Hepatocyte (in vitro differentiated cells): ENCODE measurements at regions not wholly inside any gene's neighbourhood (a gene's known extent, or its start where the extent isn't known, plus 50 kb on each side); places are given as distances from the start of the nearest gene placed in this dataset.
A peak's percentile ranks its signal among the peaks of the same experiment; 100 is the strongest.
"Not testable (repeated sequence)": the region's sequence is repeated elsewhere in the genome, so short reads cannot be mapped to it uniquely, and the experiment has no call there.

Experiments
- DNase-seq: peaks from one replicate; pipeline ENCODE4 v3.0.0-alpha.2; 2016; ENCODE audit warnings: low spot score
- H2AFZ ChIP-seq: fragments of 200-600 bp; sonication (generic); 2 replicates; pipeline ENCODE4 v1.6.0; 2016; ENCODE audit warnings: antibody characterized with exemption, mild to moderate bottlenecking
- H3K27ac ChIP-seq: fragments of 200-600 bp; sonication (generic); 2 replicates; pipeline ENCODE4 v1.5.1; 2016; ENCODE audit warnings: mild to moderate bottlenecking
- H3K27me3 ChIP-seq: fragments of 200-600 bp; sonication (generic); 2 replicates; pipeline ENCODE4 v1.6.1; 2016
- H3K36me3 ChIP-seq: fragments of 200-600 bp; sonication (generic); replicated peaks from 2 replicates; pipeline ENCODE4 v1.5.1; 2016; ENCODE audit warnings: low read depth; ENCODE audit not compliant: insufficient read depth
- H3K4me1 ChIP-seq: fragments of 200-600 bp; sonication (generic); 2 replicates; pipeline ENCODE4 v1.5.1; 2016; ENCODE audit warnings: mild to moderate bottlenecking, moderate library complexity; ENCODE audit not compliant: insufficient read depth
- H3K4me2 ChIP-seq: fragments of 200-600 bp; sonication (generic); 2 replicates; pipeline ENCODE4 v1.6.0; 2016
- H3K4me3 ChIP-seq: fragments of 200-600 bp; sonication (generic); 2 replicates; pipeline ENCODE4 v1.5.1; 2016; ENCODE audit warnings: mild to moderate bottlenecking
- H3K79me2 ChIP-seq: fragments of 200-600 bp; sonication (generic); 2 replicates; pipeline ENCODE4 v1.6.0; 2017; ENCODE audit warnings: mild to moderate bottlenecking
- H3K9me2 ChIP-seq: fragments of 200-600 bp; sonication (generic); replicated peaks from 2 replicates; pipeline ENCODE4 v1.6.0; 2017; ENCODE audit warnings: mild to moderate bottlenecking; ENCODE audit not compliant: insufficient read depth
- H3K9me3 ChIP-seq: fragments of 200-600 bp; sonication (generic); 2 replicates; pipeline ENCODE4 v1.5.1; 2016; ENCODE audit warnings: low read depth, mild to moderate bottlenecking
- H4K20me1 ChIP-seq: fragments of 200-600 bp; sonication (generic); 2 replicates; pipeline ENCODE4 v1.6.0; 2016; ENCODE audit warnings: mild to moderate bottlenecking; ENCODE audit not compliant: insufficient read depth, poor library complexity, severe bottlenecking
- EZH2 ChIP-seq: fragments of 200-600 bp; sonication (generic); IDR thresholded peaks from 2 replicates; pipeline ENCODE4 v1.6.1; 2016; ENCODE audit warnings: antibody characterized with exemption, mild to moderate bottlenecking, borderline replicate concordance
- EZH2phosphoT487 ChIP-seq: fragments of 200-600 bp; sonication (generic); IDR thresholded peaks from one replicate; pipeline ENCODE4 v1.6.1; 2018; ENCODE audit warnings: antibody characterized with exemption, mild to moderate bottlenecking, low read depth, moderate library complexity; ENCODE audit not compliant: unreplicated experiment, severe bottlenecking
- WGBS: methylation state at CpG from one replicate; pipeline ENCODE4 v1.1.6; 2016; ENCODE audit warnings: low lambda C conversion rate; ENCODE audit errors: missing lambda C conversion rate; 5-methylcytosine and 5-hydroxymethylcytosine counted together
- TF ChIP-seq, protein P1 (sequence below): fragments of 200-600 bp; sonication (generic); IDR thresholded peaks from 2 replicates; pipeline ENCODE4 v1.5.1; 2016; ENCODE audit warnings: antibody characterized with exemption, mild to moderate bottlenecking; ENCODE audit not compliant: poor library complexity

DNA sequence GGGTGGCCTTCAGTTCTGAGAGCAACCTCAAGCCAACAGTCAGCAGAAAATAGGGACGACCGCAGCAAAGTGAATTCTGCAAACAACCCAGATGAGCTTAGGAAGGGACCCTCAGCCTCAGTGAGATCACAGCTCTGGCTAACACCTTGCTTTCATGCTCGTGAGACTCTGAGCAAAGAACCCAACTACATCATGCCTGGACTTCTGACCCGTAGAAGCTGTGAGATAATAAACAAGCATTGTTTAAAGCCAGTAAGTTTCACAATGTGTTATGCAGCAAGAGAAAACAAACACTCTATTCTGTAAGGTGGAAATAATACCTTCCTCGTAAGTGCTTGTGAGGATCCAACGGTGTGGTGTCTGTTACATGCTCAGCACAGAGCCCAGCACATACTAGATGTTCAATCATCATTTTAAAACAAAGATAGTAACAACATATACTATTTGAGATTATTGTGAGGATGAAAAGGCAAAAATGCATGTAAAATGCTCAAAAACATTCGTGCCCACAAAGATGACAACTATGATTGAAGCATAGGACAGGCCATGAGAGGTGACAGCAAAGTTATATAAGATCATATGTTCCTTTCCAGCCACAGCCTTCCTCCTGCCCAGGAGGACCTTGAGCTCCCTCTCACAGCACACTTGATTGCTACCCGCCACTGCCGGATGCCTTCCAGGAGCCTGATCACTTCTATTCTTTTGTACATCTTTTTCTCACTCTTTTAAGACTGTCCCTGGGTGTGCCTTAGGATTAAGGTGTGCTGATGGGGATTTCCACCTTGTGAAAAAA is 433.3 kb downstream of the BUD13 start:
- Histone ChIP-seq H3K9me3 (no peaks in the 10 kb centered on the region), H3K9me2 (no peaks in the 10 kb centered on the region), H3K27ac (peak overlapping the region; percentile 69), H3K36me3 (no peaks in the 10 kb centered on the region), H4K20me1 (no peaks in the 10 kb centered on the region), H2AFZ (no peak overlapping the region), H3K4me2 (no peak overlapping the region), H3K79me2 (no peaks in the 10 kb centered on the region), H3K27me3 (no peaks in the 10 kb centered on the region), H3K4me1 (peaks cover 3% of the 10 kb centered on the region), H3K4me3 (no peak overlapping the region)
- 68% methylated on average over 9 of the region's 9 CpGs for WGBS
- peak; percentile 33 for DNase-seq
- TF ChIP-seq EZH2 (no peak), EZH2phosphoT487 (no peak)
- TF ChIP-seq, protein P1, sequence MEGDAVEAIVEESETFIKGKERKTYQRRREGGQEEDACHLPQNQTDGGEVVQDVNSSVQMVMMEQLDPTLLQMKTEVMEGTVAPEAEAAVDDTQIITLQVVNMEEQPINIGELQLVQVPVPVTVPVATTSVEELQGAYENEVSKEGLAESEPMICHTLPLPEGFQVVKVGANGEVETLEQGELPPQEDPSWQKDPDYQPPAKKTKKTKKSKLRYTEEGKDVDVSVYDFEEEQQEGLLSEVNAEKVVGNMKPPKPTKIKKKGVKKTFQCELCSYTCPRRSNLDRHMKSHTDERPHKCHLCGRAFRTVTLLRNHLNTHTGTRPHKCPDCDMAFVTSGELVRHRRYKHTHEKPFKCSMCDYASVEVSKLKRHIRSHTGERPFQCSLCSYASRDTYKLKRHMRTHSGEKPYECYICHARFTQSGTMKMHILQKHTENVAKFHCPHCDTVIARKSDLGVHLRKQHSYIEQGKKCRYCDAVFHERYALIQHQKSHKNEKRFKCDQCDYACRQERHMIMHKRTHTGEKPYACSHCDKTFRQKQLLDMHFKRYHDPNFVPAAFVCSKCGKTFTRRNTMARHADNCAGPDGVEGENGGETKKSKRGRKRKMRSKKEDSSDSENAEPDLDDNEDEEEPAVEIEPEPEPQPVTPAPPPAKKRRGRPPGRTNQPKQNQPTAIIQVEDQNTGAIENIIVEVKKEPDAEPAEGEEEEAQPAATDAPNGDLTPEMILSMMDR = no peak

DNA sequence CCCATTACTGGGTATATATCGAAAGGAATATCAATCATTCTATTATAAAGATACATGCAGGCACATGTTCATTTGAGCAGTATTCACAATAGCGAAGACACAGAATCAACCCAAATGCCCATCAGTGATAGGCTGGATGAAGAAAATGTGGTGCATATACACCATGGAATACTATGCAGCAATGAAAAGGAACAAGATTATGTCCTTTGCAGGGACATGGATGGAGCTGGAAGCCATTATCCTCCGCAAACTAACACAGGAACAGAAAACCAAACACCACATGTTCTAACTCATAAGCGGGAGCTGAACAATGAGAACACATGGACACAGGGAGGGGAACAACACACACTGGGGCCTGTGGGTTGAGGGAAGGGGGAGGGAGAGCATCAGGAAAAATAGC is 434.3 kb downstream of the BUD13 start:
- H3K36me3 ChIP-seq, H2AFZ ChIP-seq, H3K4me3 ChIP-seq, H3K9me2 ChIP-seq, H3K4me2 ChIP-seq, DNase-seq, H4K20me1 ChIP-seq, H3K27me3 ChIP-seq, H3K79me2 ChIP-seq, H3K9me3 ChIP-seq, H3K4me1 ChIP-seq: not testable (repeated sequence)
- H3K27ac ChIP-seq = peak overlapping the region; percentile 69
- 98% methylated on average over 4 of the region's 4 CpGs for WGBS

DNA sequence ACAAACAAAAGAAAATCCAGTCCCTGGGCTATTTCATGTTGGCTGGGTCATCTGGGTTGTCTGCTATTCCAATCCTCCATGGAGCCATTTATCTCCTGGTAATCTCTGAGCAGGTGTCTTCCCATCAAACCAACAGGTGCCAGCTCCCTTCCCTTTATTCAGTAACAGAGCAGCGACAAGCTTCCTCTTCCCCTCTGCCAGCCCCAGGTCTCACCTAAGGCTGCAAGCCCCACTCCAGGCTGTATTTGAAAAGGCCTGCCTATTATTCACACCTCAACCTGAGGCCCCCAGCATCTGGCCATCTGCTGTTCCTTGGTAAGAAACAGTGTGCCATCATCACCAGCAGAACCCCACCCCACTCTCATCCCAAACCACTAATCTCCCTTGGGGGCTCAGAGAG is 436.2 kb downstream of the BUD13 start:
- Histone ChIP-seq H2AFZ (no peak overlapping the region), H3K27me3 (no peaks in the 10 kb centered on the region), H3K36me3 (no peaks in the 10 kb centered on the region), H3K9me3 (no peaks in the 10 kb centered on the region), H4K20me1 (no peaks in the 10 kb centered on the region), H3K4me3 (no peak overlapping the region), H3K27ac (no peak overlapping the region), H3K4me1 (no peaks in the 10 kb centered on the region), H3K4me2 (no peak overlapping the region), H3K79me2 (no peaks in the 10 kb centered on the region), H3K9me2 (no peaks in the 10 kb centered on the region)
- no peak for DNase-seq
- WGBS = 93% methylated on average over 1 of the region's 1 CpG
- no peak for TF ChIP-seq EZH2
- TF ChIP-seq, protein P1 = no peak
- no peak for TF ChIP-seq EZH2phosphoT487

DNA sequence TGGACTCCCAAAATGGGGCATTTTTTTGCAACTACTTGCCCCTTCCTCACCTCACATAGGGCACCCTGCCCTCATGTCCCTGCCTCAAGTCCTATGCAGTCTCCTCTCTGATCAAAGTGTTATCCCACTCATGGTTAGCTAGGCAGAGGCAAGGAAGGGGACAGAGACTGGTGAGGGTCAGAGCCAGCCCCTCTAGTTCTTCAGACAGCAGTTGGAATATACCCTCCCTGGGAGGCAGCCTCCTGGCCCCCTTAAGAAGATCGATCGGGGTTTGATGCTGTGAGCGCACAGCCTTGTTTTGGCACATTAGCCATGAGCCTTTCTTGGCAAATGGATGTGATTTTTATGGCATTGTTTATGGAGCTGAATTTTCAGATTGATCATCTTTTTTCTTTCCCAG is 436.9 kb downstream of the BUD13 start:
- H3K4me1 ChIP-seq = no peaks in the 10 kb centered on the region
- no peaks in the 10 kb centered on the region for H3K9me3 ChIP-seq
- no peak overlapping the region for H2AFZ ChIP-seq
- no peaks in the 10 kb centered on the region for H3K36me3 ChIP-seq
- H3K27ac ChIP-seq = no peak overlapping the region
- 99% methylated on average over 3 of the region's 3 CpGs for WGBS
- no peaks in the 10 kb centered on the region for H3K9me2 ChIP-seq
- DNase-seq = no peak
- H3K27me3 ChIP-seq = no peaks in the 10 kb centered on the region
- H3K79me2 ChIP-seq = no peaks in the 10 kb centered on the region
- no peak for TF ChIP-seq EZH2
- no peak for TF ChIP-seq EZH2phosphoT487
- TF ChIP-seq, protein P1 = no peak
- H4K20me1 ChIP-seq = no peaks in the 10 kb centered on the region
- no peak overlapping the region for H3K4me3 ChIP-seq
- H3K4me2 ChIP-seq = no peak overlapping the region
